CD4-positive, alpha-beta T cell treated with Interferon alpha-2 for 1 hour (primary cell): ENCODE measurements at regions not wholly inside any gene's neighbourhood (a gene's known extent, or its start where the extent isn't known, plus 50 kb on each side); places are given as distances from the start of the nearest gene placed in this dataset.
"Not testable (repeated sequence)": the region's sequence is repeated elsewhere in the genome, so short reads cannot be mapped to it uniquely, and the experiment has no call there.

ENCODE experiments used
- DNase-seq, 2 donors: peaks; one replicate each; pipeline ENCODE4 v3.0.0-alpha.2; 2020 to 2022

- DNase-seq, result no peak
Observed at GRCh38 chr18:51248685-51249084, 51.2 kb upstream of the MEX3C start.

- DNase-seq, result no peak
Observed at GRCh38 chr18:51250006-51250405, 52.5 kb upstream of the MEX3C start.

GRCh38 chr18:51250458-51251024 lies 53.1 kb upstream of the MEX3C start:
- no peak for DNase-seq

GRCh38 chr18:51251625-51252024 lies 54.1 kb upstream of the MEX3C start:
- peak in 1 of 2 donors; percentile 54 for DNase-seq

- no peak for DNase-seq
Observed at GRCh38 chr18:51253476-51253875, 56.0 kb upstream of the MEX3C start.

- no peak for DNase-seq
Observed at GRCh38 chr18:51255693-51256092, 58.2 kb upstream of the MEX3C start.

GRCh38 chr18:51257150-51257549 lies 59.7 kb upstream of the MEX3C start:
- DNase-seq, result no peak

- DNase-seq, result no peak
Observed at GRCh38 chr18:51260118-51260517, 62.6 kb upstream of the MEX3C start.

- not testable (repeated sequence) for DNase-seq
Observed at GRCh38 chr18:51266077-51266476, 68.6 kb upstream of the MEX3C start.

- no peak for DNase-seq
Observed at GRCh38 chr18:51266773-51267172, 69.3 kb upstream of the MEX3C start.

GRCh38 chr18:51273437-51273836 lies 76.0 kb upstream of the MEX3C start:
- no peak for DNase-seq

GRCh38 chr18:51275712-51276476 lies 78.4 kb upstream of the MEX3C start:
- DNase-seq, result no peak

GRCh38 chr18:51278045-51278649 lies 80.7 kb upstream of the MEX3C start:
- DNase-seq, result peak in 1 of 2 donors; percentile 14

GRCh38 chr18:51279367-51279984 lies 82.0 kb upstream of the MEX3C start:
- DNase-seq, result no peak

GRCh38 chr18:51287818-51288508 lies 90.5 kb upstream of the MEX3C start:
- DNase-seq, result no peak

GRCh38 chr18:51288582-51288981 lies 91.1 kb upstream of the MEX3C start:
- no peak for DNase-seq

- DNase-seq, result no peak
Observed at GRCh38 chr18:51290860-51291259, 93.4 kb upstream of the MEX3C start.

GRCh38 chr18:51300912-51301311 lies 103.4 kb upstream of the MEX3C start:
- DNase-seq, result no peak

- no peak for DNase-seq
Observed at GRCh38 chr18:51301376-51301775, 103.9 kb upstream of the MEX3C start.

GRCh38 chr18:51316677-51317076 lies 119.2 kb upstream of the MEX3C start:
- no peak for DNase-seq

GRCh38 chr18:51321696-51322095 lies 124.2 kb upstream of the MEX3C start:
- no peak for DNase-seq

- DNase-seq, result no peak
Observed at GRCh38 chr18:51323961-51324360, 126.5 kb upstream of the MEX3C start.

- no peak for DNase-seq
Observed at GRCh38 chr18:51330148-51330547, 132.7 kb upstream of the MEX3C start.
